ENCODE measurements at regions not wholly inside any gene's neighbourhood (a gene's known extent, or its start where the extent isn't known, plus 50 kb on each side); places are given as distances from the start of the nearest gene placed in this dataset.

DNA sequence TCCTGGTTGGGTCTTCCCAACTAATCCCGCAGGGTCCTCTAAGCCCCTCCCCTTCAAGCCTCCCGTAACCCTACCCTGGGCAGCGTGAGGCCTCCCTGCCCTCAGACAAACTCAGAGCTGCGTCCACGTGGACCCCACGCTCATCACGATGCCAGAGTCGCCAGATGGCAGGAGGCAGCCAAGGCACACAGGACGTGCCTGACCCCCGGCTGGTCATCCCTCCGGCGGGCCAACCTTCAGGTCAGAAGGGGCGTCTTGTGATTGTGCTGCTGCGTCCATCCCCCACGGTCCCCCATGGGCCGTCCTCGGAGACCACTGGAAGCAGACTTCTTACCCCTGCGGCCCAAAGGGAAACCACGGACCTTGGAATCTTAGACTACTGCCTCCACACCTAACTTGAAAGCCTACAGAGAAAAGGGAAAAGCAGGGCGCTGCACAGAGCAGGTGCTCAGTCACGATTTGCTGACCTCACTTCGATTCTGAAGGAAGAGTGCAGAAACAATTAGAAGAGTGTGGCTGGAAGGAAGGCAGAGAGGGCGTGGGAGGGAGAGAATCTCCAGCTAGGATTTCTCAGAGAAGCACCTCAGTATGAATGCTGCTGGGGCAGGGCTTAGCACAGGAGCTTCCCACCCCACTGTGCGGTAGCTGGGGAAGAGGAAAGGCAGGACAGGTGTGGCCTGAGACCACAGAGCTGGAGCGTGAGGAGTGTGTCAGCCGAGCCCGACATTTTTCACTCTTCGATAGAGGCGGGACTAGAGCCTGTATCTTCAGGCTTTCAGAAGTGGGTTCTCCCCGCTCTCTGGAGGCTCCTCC lies 174.8 kb downstream of the ERCC6L2 start:
- TF ChIP-seq, protein P1, sequence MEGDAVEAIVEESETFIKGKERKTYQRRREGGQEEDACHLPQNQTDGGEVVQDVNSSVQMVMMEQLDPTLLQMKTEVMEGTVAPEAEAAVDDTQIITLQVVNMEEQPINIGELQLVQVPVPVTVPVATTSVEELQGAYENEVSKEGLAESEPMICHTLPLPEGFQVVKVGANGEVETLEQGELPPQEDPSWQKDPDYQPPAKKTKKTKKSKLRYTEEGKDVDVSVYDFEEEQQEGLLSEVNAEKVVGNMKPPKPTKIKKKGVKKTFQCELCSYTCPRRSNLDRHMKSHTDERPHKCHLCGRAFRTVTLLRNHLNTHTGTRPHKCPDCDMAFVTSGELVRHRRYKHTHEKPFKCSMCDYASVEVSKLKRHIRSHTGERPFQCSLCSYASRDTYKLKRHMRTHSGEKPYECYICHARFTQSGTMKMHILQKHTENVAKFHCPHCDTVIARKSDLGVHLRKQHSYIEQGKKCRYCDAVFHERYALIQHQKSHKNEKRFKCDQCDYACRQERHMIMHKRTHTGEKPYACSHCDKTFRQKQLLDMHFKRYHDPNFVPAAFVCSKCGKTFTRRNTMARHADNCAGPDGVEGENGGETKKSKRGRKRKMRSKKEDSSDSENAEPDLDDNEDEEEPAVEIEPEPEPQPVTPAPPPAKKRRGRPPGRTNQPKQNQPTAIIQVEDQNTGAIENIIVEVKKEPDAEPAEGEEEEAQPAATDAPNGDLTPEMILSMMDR (IDR thresholded peaks at IDR 0.05): no peak
- H3K36me3 ChIP-seq: no peaks in the 10 kb centered on the region
- no peak for ATAC-seq
- H3K27ac ChIP-seq: no peak overlapping the region
- intact Hi-C loops (cut with DNase I): loop anchor here in 1 of 10 donors (5.0 kb wide), 1 partner anchor 323 kb away; no protein-coding TSS in a partner anchor
- H3K9me3 ChIP-seq: no peaks in the 10 kb centered on the region
- H3K4me3 ChIP-seq: no peak overlapping the region
- DNase-seq: no peak
- H3K4me1 ChIP-seq: peaks cover 0 to 11% (median 0%) of the 10 kb centered on the region in 9 donors
- H3K27me3 ChIP-seq: peaks cover 0 to 10% (median 5%) of the 10 kb centered on the region in 7 donors
- 91 to 92% methylated on average over 30 of the region's 30 CpGs for whole genome bisulfite sequencing, 2 donors

DNA sequence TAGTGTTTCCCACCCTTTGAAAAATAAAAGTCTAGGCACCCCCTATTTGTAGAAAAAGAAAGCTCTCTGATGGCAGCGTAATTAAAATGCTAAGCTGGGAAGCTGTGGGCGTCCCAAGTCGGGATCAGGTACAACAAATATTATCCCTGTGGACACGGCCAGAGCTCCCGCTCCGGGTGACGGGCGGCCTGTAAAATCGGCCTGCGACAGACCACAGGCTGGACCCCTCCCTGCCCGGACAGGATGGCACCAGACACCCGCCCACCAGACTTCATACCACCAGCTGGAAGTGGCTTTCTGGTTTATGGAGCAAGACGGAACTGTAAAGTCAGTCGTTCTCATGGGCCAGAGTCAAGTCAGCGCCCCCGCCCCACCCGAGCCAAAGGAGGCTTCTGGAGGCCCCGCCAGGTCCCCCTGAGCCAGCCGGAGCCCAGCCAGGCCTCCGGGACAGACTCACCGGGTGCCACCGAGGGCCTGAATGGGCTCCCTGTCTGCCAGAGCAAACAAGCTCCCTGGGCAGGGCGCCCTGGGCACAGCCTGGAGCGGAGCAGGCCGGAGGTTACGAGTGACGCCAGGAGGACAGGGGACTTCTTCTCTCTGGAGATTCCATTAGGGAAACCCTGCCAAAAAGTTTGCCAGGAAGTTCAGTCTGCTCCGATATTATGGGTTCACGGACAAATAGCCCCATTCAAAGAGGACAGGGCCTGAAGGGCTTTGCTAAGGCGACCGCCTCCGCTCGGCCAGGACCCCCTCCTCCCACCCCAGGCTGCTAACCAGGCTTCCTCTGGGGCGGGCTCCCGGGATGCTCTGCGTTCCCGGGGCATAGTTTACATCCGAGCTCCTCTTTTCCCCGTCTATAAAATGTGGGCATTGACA lies 173.7 kb downstream of the ERCC6L2 start:
- DNase-seq: peak; percentile 31 to 58
- 77 to 79% methylated on average over 39 of the region's 39 CpGs for WGBS, 2 donors
- peak overlapping the region in 7 of 10 donors; percentile 31 to 68 (median 49) for H3K27ac ChIP-seq
- peaks cover 0 to 11% (median 0%) of the 10 kb centered on the region in 9 donors for H3K4me1 ChIP-seq
- peaks cover 0 to 10% (median 5%) of the 10 kb centered on the region in 7 donors for H3K27me3 ChIP-seq
- H3K4me3 ChIP-seq: peak overlapping the region in 1 of 10 donors; percentile 6
- no peaks in the 10 kb centered on the region for H3K9me3 ChIP-seq
- ATAC-seq: peak; percentile 52 to 74 (median 64)
- intact Hi-C loops (cut with DNase I): no loop called here
- TF ChIP-seq, protein P1 (IDR thresholded peaks at IDR 0.05): no peak
- H3K36me3 ChIP-seq: no peaks in the 10 kb centered on the region

DNA sequence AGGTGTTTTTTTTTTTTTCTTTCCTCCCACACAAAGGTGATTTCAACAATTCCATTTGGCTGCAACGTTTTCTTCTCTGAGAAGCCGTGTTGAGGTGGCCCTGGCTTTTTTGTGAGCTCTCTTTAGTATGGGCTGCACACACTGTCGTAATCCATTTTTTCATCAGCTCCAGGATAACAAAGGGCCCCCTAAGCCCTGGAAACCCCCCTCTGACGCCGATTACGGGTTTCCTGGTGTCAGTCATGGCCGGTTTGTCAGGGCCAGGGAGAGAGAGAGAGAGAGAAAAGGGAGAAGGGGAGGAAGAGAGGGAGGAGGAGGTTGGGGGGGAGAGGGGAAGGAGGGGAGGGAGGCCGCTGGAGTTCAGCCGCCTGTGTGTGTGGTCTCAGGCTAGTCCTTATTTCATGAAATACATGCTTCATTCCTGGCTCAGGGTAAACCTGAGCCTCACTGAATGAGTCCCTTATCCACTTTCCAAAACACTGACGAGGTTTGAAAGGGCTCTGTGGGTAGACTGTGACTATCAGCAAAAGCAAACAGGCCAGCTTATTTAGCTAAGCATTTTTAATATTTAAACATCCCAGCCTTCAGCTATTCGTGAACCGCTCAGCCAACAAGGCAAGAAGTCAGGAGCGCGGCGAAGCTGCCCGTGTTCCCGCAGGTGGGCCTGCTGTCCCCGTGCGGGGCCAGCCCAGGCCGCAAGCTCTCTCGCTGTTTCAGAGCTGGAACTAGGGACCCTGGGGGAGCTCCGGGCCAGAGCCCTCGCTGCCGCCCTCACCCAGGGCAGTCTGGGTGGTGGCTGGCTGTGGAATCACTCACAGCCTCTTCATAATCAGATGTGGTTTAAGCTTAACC lies 172.8 kb downstream of the ERCC6L2 start:
- WGBS, 2 donors: 57 to 63% methylated on average over 24 of the region's 24 CpGs
- Histone ChIP-seq H3K4me1 (peaks cover 0 to 11% (median 0%) of the 10 kb centered on the region in 9 donors), H3K36me3 (no peaks in the 10 kb centered on the region), H3K4me3 (peak overlapping the region in 1 of 10 donors; percentile 6), H3K27me3 (peaks cover 0 to 10% (median 5%) of the 10 kb centered on the region in 7 donors), H3K9me3 (no peaks in the 10 kb centered on the region), H3K27ac (peak overlapping the region in 7 of 10 donors; percentile 26 to 68 (median 44))
- no peak for DNase-seq
- TF ChIP-seq, protein P1 (IDR thresholded peaks at IDR 0.05): no peak
- peak in 7 of 8 donors; percentile 10 to 46 (median 38) for ATAC-seq
- intact Hi-C loops (cut with DNase I): no loop called here

All from heart right ventricle (tissue), 16 donors.